ENCODE measurements at regions not wholly inside any gene's neighbourhood (a gene's known extent, or its start where the extent isn't known, plus 50 kb on each side); places are given as distances from the start of the nearest gene placed in this dataset.

- ATAC-seq (no peak), DNase-seq (no peak)
- H3K9me3 Mint-ChIP-seq, result peaks cover 41% of the 10 kb centered on the region
- H3K4me3 Mint-ChIP-seq, result no peak overlapping the region
- TF ChIP-seq CTCF (IDR thresholded peaks at IDR 0.05), result no peak
- H3K36me3 Mint-ChIP-seq (ENCODE audit: low read depth), result peaks cover 2% of the 10 kb centered on the region
- intact Hi-C loops (cut with micrococcal nuclease), result no loop called here
- H3K27ac Mint-ChIP-seq, result no peak overlapping the region
- no peaks in the 10 kb centered on the region for H3K4me1 Mint-ChIP-seq (ENCODE audit: low read depth)
- ChIA-PET POLR2A (no interaction called here), CTCF (no interaction called here)
- no peaks in the 10 kb centered on the region for H3K27me3 Mint-ChIP-seq
These were observed 518.9 kb downstream of the PRDM9 start for GRCh38 chr5:24026288-24026687.

DNA sequence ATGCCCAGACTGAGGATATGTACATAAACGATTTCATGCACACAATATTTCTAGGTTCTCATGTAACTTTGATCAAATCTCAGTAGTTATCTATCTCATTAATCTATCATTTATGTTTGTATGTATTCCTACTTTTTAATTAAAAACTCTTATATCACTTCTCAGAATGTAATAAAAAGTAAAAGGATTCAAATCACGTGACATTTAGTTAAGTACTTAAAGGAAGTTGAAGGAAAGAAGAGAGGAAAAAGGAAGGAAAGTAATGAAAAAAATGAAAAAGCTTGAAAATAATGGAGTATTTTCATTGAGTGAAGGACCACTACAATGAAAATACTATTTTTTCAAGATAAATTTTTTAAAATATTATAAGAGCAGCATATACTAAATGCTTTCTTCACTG, 535.3 kb downstream of the PRDM9 start:
- CTCF ChIA-PET, result no interaction called here
- TF ChIP-seq CTCF (IDR thresholded peaks at IDR 0.05), result no peak
- Mint-ChIP-seq H3K4me1 (ENCODE audit: low read depth) (no peaks in the 10 kb centered on the region), H3K4me3 (no peak overlapping the region), H3K27me3 (no peaks in the 10 kb centered on the region), H3K27ac (no peak overlapping the region), H3K36me3 (ENCODE audit: low read depth) (no peaks in the 10 kb centered on the region), H3K9me3 (peaks cover 8% of the 10 kb centered on the region)
- DNase-seq (no peak), ATAC-seq (no peak)
- intact Hi-C loops (cut with micrococcal nuclease), result no loop called here
- POLR2A ChIA-PET, result no interaction called here

GRCh38 chr5:24045046-24045445, 537.6 kb downstream of the PRDM9 start:
- POLR2A ChIA-PET, result no interaction called here
- CTCF ChIA-PET, result no interaction called here
- no peak for DNase-seq
- H3K4me1 Mint-ChIP-seq (ENCODE audit: low read depth), result no peaks in the 10 kb centered on the region
- no peak for ATAC-seq
- peaks cover 3% of the 10 kb centered on the region for H3K9me3 Mint-ChIP-seq
- H3K27me3 Mint-ChIP-seq, result no peaks in the 10 kb centered on the region
- TF ChIP-seq CTCF (IDR thresholded peaks at IDR 0.05), result no peak
- no peaks in the 10 kb centered on the region for H3K36me3 Mint-ChIP-seq (ENCODE audit: low read depth)
- H3K4me3 Mint-ChIP-seq, result no peak overlapping the region
- no peak overlapping the region for H3K27ac Mint-ChIP-seq
- intact Hi-C loops (cut with micrococcal nuclease), result no loop called here

DNA sequence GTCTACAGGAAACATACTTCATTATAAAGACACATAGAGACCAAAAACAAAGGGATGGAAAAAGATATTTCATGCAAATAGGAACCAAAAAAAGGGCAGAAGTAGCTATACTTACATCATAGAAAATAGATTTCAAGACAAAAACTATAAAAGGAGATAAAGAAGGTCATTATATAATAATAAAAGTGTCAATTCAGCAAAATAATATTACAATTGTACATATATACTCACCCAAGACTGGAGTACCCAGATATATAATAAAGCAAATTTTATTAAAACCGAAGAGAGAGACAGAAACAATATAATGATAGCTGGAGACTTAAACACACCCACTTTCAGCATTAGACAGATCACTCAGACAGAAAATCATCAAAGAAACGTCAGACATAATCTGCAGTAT, 546.3 kb downstream of the PRDM9 start:
- H3K27ac Mint-ChIP-seq, result no peak overlapping the region
- TF ChIP-seq CTCF (IDR thresholded peaks at IDR 0.05), result no peak
- intact Hi-C loops (cut with micrococcal nuclease), result no loop called here
- peaks cover 13% of the 10 kb centered on the region for H3K9me3 Mint-ChIP-seq
- no peaks in the 10 kb centered on the region for H3K27me3 Mint-ChIP-seq
- ATAC-seq (no peak), DNase-seq (no peak)
- POLR2A ChIA-PET, result no interaction called here
- CTCF ChIA-PET, result no interaction called here
- no peak overlapping the region for H3K4me3 Mint-ChIP-seq
- H3K36me3 Mint-ChIP-seq (ENCODE audit: low read depth), result no peaks in the 10 kb centered on the region
- H3K4me1 Mint-ChIP-seq (ENCODE audit: low read depth), result no peaks in the 10 kb centered on the region

DNA sequence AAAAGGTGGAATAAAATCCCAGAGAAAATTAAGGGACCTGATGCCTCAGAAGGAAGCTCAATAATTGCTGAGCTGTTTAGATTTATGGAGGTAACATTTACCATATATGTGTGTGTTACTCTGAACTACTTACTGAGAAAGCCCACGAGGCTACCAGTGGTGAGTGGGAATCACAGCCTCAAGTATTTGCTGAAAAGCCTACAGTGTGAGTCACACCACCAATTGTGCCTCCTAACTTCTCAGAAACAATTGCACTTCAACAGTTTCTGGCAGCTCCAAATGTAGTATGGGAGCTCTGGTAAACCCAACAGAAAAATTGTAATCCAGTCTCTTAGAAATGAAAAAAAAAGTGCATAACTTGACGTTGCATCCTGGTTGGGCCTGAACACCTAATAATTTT, 551.6 kb downstream of the PRDM9 start:
- ATAC-seq, result no peak
- intact Hi-C loops (cut with micrococcal nuclease), result no loop called here
- DNase-seq, result no peak
- Mint-ChIP-seq H3K4me1 (ENCODE audit: low read depth) (no peaks in the 10 kb centered on the region), H3K4me3 (no peak overlapping the region), H3K36me3 (ENCODE audit: low read depth) (no peaks in the 10 kb centered on the region), H3K27ac (no peak overlapping the region), H3K27me3 (no peaks in the 10 kb centered on the region), H3K9me3 (peaks cover 18% of the 10 kb centered on the region)
- POLR2A ChIA-PET, result no interaction called here
- TF ChIP-seq CTCF (IDR thresholded peaks at IDR 0.05), result no peak
- CTCF ChIA-PET, result no interaction called here
